RWPE2 (cell line): ENCODE measurements at regions not wholly inside any gene's neighbourhood (a gene's known extent, or its start where the extent isn't known, plus 50 kb on each side); places are given as distances from the start of the nearest gene placed in this dataset.

Experiments used
- ATAC-seq: fragments of 200-7000 bp; cut with Tn5 transposase; 3 replicates; pipeline ENCODE4 v1.9.1; 2021; ENCODE audit warnings: low read depth
- DNase-seq: peaks from one replicate; pipeline ENCODE4 v3.0.0-alpha.2; 2020; ENCODE audit warnings: low spot score
- H3K27ac ChIP-seq: fragments of 450-650 bp; 2 replicates; pipeline ENCODE4 v1.5.1; 2017; ENCODE audit warnings: mild to moderate bottlenecking; ENCODE audit not compliant: poor library complexity, severe bottlenecking
- H3K27me3 ChIP-seq: fragments of 250-450 bp; sonication (Bioruptor Pico); 2 replicates; pipeline ENCODE4 v1.5.1; 2021; ENCODE audit warnings: mild to moderate bottlenecking, moderate library complexity; ENCODE audit not compliant: insufficient read depth, poor library complexity, severe bottlenecking
- H3K36me3 ChIP-seq: fragments of 250-450 bp; sonication (Bioruptor Pico); 2 replicates; pipeline ENCODE4 v1.5.1; 2020; ENCODE audit warnings: low read depth, mild to moderate bottlenecking, moderate library complexity
- H3K4me1 ChIP-seq: fragments of 250-450 bp; sonication (Bioruptor Pico); 2 replicates; pipeline ENCODE4 v1.5.1; 2021; ENCODE audit warnings: mild to moderate bottlenecking, moderate library complexity; ENCODE audit not compliant: insufficient read depth, poor library complexity, severe bottlenecking
- H3K4me3 ChIP-seq: fragments of 250-450 bp; sonication (Bioruptor Pico); 2 replicates; pipeline ENCODE4 v1.5.1; 2021; ENCODE audit warnings: mild to moderate bottlenecking, moderate library complexity; ENCODE audit not compliant: severe bottlenecking
- H3K9me3 ChIP-seq: fragments of 250-450 bp; sonication (Bioruptor Pico); 2 replicates; pipeline ENCODE4 v1.5.1; 2021; ENCODE audit warnings: mild to moderate bottlenecking, moderate library complexity; ENCODE audit not compliant: severe bottlenecking
- CTCF ChIP-seq: fragments of 450-650 bp; IDR thresholded peaks from one replicate; pipeline ENCODE4 v1.5.1; 2017; ENCODE audit warnings: mild to moderate bottlenecking, moderate library complexity; ENCODE audit not compliant: poor library complexity, severe bottlenecking

DNA sequence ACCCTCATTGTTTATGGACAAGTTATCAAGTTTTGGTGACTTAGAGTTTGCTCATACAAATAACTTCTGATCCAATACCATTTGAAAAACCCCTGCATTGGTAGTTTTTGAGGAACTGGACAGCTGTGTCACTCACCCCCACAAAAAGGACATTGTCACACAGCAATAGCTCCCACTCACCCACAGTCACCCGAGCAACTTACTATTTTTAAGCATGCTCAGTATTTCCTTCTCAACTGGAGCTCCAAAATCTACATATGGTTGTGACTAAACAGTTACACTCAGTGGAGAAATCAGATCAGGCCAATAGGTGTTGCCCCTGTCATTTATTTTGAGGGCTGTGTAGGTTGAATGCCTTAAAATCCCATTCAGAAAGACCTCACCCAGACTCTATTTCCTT lies 165.2 kb upstream of the AUTS2 start:
- H3K9me3 ChIP-seq, result no peaks in the 10 kb centered on the region
- TF ChIP-seq CTCF, result no peak
- H3K36me3 ChIP-seq, result no peaks in the 10 kb centered on the region
- H3K4me1 ChIP-seq, result no peaks in the 10 kb centered on the region
- H3K27ac ChIP-seq, result no peak overlapping the region
- no peak overlapping the region for H3K4me3 ChIP-seq
- ATAC-seq (no peak), DNase-seq (no peak)
- no peaks in the 10 kb centered on the region for H3K27me3 ChIP-seq

DNA sequence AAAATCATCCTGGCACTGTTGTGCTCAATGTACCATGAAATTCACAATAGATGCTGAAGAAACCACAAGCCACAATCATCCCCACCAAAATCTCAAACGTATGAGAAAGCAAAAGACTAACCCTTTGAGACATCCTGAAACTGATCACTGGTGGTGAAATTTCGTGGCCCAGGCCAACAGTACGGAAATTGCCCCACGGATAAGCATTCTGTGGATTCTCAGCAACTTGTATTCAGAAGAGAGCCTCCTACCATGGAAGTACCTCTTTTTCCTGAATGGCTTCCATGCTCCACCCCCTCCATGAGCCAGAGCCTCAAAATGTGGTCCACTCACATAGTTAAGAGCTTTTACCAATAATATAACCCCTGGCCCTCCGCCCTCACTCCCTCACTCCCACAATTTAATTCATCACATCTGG lies 163.9 kb upstream of the AUTS2 start:
- H3K27me3 ChIP-seq, result no peaks in the 10 kb centered on the region
- H3K9me3 ChIP-seq, result no peaks in the 10 kb centered on the region
- TF ChIP-seq CTCF, result no peak
- no peak for DNase-seq
- H3K36me3 ChIP-seq, result no peaks in the 10 kb centered on the region
- H3K4me3 ChIP-seq, result no peak overlapping the region
- no peaks in the 10 kb centered on the region for H3K4me1 ChIP-seq
- no peak for ATAC-seq
- H3K27ac ChIP-seq, result no peak overlapping the region

DNA sequence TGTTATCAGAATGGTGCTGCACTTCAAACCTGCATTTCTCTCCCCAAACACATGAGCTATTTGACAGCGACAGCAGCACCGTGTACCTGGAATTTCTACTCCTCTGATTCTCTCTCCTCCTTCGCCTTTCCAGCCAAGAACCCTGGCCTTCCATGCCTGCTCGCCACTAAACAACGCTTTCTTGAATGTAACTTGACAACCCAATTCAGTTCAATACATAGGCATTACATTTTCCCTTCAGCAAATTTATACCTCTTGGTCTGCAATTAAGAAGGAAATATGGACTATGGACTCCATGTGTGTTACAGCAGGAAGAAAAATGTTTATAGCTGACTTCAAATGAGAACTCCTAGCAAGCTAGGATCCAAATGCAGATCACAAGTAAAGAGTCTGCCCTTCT lies 162.6 kb upstream of the AUTS2 start:
- Histone ChIP-seq H3K36me3 (no peaks in the 10 kb centered on the region), H3K27me3 (no peaks in the 10 kb centered on the region), H3K4me1 (no peaks in the 10 kb centered on the region), H3K27ac (no peak overlapping the region), H3K9me3 (no peaks in the 10 kb centered on the region), H3K4me3 (no peak overlapping the region)
- DNase-seq (no peak), ATAC-seq (no peak)
- no peak for TF ChIP-seq CTCF

GRCh38 chr7:69436946-69437345 lies 161.3 kb upstream of the AUTS2 start:
- DNase-seq (no peak), ATAC-seq (no peak)
- Histone ChIP-seq H3K4me3 (no peak overlapping the region), H3K27me3 (no peaks in the 10 kb centered on the region), H3K27ac (no peak overlapping the region), H3K4me1 (no peaks in the 10 kb centered on the region), H3K9me3 (no peaks in the 10 kb centered on the region), H3K36me3 (no peaks in the 10 kb centered on the region)
- no peak for TF ChIP-seq CTCF

DNA sequence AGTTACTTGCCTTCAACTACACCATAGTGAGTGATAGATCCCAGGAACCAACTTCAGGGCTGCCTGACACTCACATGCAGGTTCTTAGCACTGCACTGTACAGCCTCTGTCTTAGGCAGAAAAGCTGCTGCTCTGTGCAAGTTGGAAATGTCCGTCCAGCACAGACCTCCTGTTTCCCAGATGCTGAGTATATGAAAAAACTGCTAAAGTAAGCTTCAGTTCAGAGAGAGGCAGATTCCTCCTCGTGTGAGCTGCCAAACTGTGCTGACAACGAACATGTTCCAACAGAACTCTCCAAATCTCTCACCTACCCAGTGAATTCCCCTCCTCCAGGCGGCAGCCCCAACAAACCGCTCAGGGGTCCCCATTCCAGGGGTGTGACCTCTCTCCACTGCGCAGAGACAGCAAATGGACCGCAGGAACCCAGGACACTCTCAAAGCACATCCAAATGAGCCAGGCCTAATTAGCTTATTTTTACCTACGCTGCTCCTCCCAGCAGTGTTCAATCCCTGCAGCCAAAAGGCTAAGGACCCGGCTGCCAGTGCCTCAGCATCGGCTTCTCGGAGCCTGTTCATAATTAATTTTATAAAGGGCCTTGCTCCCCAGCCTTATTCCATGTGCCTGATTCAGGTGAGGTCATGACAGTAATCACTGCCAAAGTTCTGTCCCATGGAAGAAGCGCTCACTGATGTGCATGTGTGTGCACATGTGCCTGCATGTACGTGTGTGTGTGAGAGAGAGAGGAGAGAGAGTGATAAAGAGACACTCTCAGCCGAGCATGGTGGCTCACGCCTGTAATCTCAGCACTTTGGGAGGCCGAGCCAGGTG lies 159.5 kb upstream of the AUTS2 start:
- DNase-seq, result no peak
- ATAC-seq, result no peak
- no peaks in the 10 kb centered on the region for H3K4me1 ChIP-seq

More for the DNA sequence above, 159.5 kb upstream of the AUTS2 start:
- no peaks in the 10 kb centered on the region for H3K9me3 ChIP-seq
- no peaks in the 10 kb centered on the region for H3K27me3 ChIP-seq
- no peak overlapping the region for H3K4me3 ChIP-seq
- no peak overlapping the region for H3K27ac ChIP-seq
- H3K36me3 ChIP-seq, result no peaks in the 10 kb centered on the region
- no peak for TF ChIP-seq CTCF
